WTC11 (cell line): ENCODE measurements at regions not wholly inside any gene's neighbourhood (a gene's known extent, or its start where the extent isn't known, plus 50 kb on each side); places are given as distances from the start of the nearest gene placed in this dataset.

ENCODE experiments used
- ATAC-seq: fragments of 200-7000 bp; cut with Tn5 transposase; 2 replicates; pipeline ENCODE4 v1.10.0; 2021; ENCODE audit warnings: mild to moderate bottlenecking, moderate library complexity
- CTCF ChIA-PET: fragments of 300-600 bp; sonication (Branson Sonifier 250); formaldehyde crosslinking; loops from one replicate; lab custom pipeline; 2021; ENCODE audit warnings: antibody characterized with exemption; lab: Charles Lee
- POLR2A ChIA-PET: fragments of 350-600 bp; sonication (Branson Sonifier 250); formaldehyde crosslinking; loops from one replicate; lab custom pipeline; 2021; ENCODE audit warnings: antibody characterized with exemption; lab: Charles Lee
- DNase-seq: peaks from one replicate; pipeline ENCODE4 v3.0.0; 2021; ENCODE audit warnings: low spot score
- H3K27ac Mint-ChIP-seq: 2 replicates; pipeline ENCODE4 v1.8.0; 2021; ENCODE audit warnings: mixed read lengths
- H3K27me3 Mint-ChIP-seq: 2 replicates; pipeline ENCODE4 v1.8.0; 2021; ENCODE audit warnings: low read depth, mild to moderate bottlenecking, moderate library complexity, mixed read lengths
- H3K36me3 Mint-ChIP-seq: 2 replicates; pipeline ENCODE4 v1.8.0; 2021; ENCODE audit warnings: mixed read lengths
- H3K4me1 Mint-ChIP-seq: 2 replicates; pipeline ENCODE4 v1.8.0; 2022; ENCODE audit warnings: mixed read lengths
- H3K4me3 Mint-ChIP-seq: 2 replicates; pipeline ENCODE4 v1.8.0; 2021; ENCODE audit warnings: mild to moderate bottlenecking, moderate library complexity, mixed read lengths
- H3K9me3 Mint-ChIP-seq: 2 replicates; pipeline ENCODE4 v1.8.0; 2021; ENCODE audit warnings: mixed read lengths
- CBFB ChIP-seq: sonication (generic); formaldehyde crosslinking; IDR thresholded peaks from 2 replicates; pipeline ENCODE4 v1.8.1; 2022; ENCODE audit warnings: mild to moderate bottlenecking, low read depth, missing genetic modification reagents
- ELF4 ChIP-seq: sonication (generic); formaldehyde crosslinking; IDR thresholded peaks from 2 replicates; pipeline ENCODE4 v1.8.1; 2022; ENCODE audit warnings: low read depth, mild to moderate bottlenecking, moderate library complexity, missing genetic modification reagents
- ERG ChIP-seq: fragments of 250-450 bp; sonication (Bioruptor Pico); IDR thresholded peaks from 2 replicates; pipeline ENCODE4 v1.8.0; 2021; ENCODE audit warnings: mild to moderate bottlenecking
- FOXP4 ChIP-seq: sonication (generic); formaldehyde crosslinking; IDR thresholded peaks from 2 replicates; pipeline ENCODE4 v1.8.0; 2022; ENCODE audit warnings: mild to moderate bottlenecking, missing genetic modification reagents
- HMGA2 ChIP-seq: fragments of 250-450 bp; sonication (Bioruptor Pico); IDR thresholded peaks from 2 replicates; pipeline ENCODE4 v1.4.0; 2021; ENCODE audit warnings: mild to moderate bottlenecking, moderate library complexity
- KAT7 ChIP-seq: sonication (generic); formaldehyde crosslinking; IDR thresholded peaks from 2 replicates; pipeline ENCODE4 v1.8.1; 2023; ENCODE audit warnings: missing genetic modification reagents, mild to moderate bottlenecking, borderline replicate concordance
- NR2C2 ChIP-seq: sonication (generic); formaldehyde crosslinking; IDR thresholded peaks from 2 replicates; pipeline ENCODE4 v1.8.0; 2022; ENCODE audit warnings: mild to moderate bottlenecking, missing genetic modification reagents
- RELA ChIP-seq: sonication (generic); formaldehyde crosslinking; IDR thresholded peaks from 2 replicates; pipeline ENCODE4 v1.8.1; 2022; ENCODE audit warnings: missing genetic modification reagents, mild to moderate bottlenecking, borderline replicate concordance
- SMAD4 ChIP-seq: sonication (generic); formaldehyde crosslinking; IDR thresholded peaks from 2 replicates; pipeline ENCODE4 v1.8.0; 2022; ENCODE audit warnings: mild to moderate bottlenecking, missing genetic modification reagents
- SOX15 ChIP-seq: fragments of 250-450 bp; sonication (Bioruptor Pico); IDR thresholded peaks from 2 replicates; pipeline ENCODE4 v1.9.0; 2021; ENCODE audit warnings: mild to moderate bottlenecking
- STAT6 ChIP-seq: sonication (generic); formaldehyde crosslinking; conservative IDR thresholded peaks from 2 replicates; pipeline ENCODE4 v1.8.1; 2023; ENCODE audit warnings: mild to moderate bottlenecking, low read depth, missing genetic modification reagents, moderate library complexity
- TCF7 ChIP-seq: sonication (generic); formaldehyde crosslinking; IDR thresholded peaks from 2 replicates; pipeline ENCODE4 v1.8.0; 2022; ENCODE audit warnings: mild to moderate bottlenecking, low read depth, missing genetic modification reagents, moderate library complexity
- ZBTB21 ChIP-seq: sonication (generic); formaldehyde crosslinking; IDR thresholded peaks from 2 replicates; pipeline ENCODE4 v1.8.1; 2023; ENCODE audit warnings: mild to moderate bottlenecking, missing genetic modification reagents, borderline replicate concordance
- ZBTB43 ChIP-seq: sonication (generic); formaldehyde crosslinking; IDR thresholded peaks from 2 replicates; pipeline ENCODE4 v1.8.1; 2023; ENCODE audit warnings: mild to moderate bottlenecking, missing genetic modification reagents
- ZNF219 ChIP-seq: sonication (generic); formaldehyde crosslinking; IDR thresholded peaks from 2 replicates; pipeline ENCODE4 v1.8.0; 2023; ENCODE audit warnings: missing genetic modification reagents, mild to moderate bottlenecking, borderline replicate concordance
- ZNF263 ChIP-seq: sonication (generic); formaldehyde crosslinking; IDR thresholded peaks from 2 replicates; pipeline ENCODE4 v1.8.1; 2022; ENCODE audit warnings: low read depth, mild to moderate bottlenecking, moderate library complexity, missing genetic modification reagents
- ZNF317 ChIP-seq: sonication (generic); formaldehyde crosslinking; IDR thresholded peaks from 2 replicates; pipeline ENCODE4 v1.8.1; 2023; ENCODE audit warnings: low read depth, mild to moderate bottlenecking, moderate library complexity, missing genetic modification reagents, borderline replicate concordance
- ZNF512 ChIP-seq: sonication (generic); formaldehyde crosslinking; IDR thresholded peaks from 2 replicates; pipeline ENCODE4 v1.8.1; 2022; ENCODE audit warnings: missing genetic modification reagents, borderline replicate concordance

- Mint-ChIP-seq H3K4me1 (peaks cover 5% of the 10 kb centered on the region; the same call in 1 of the 2 replicates), H3K9me3 (peaks cover 3% of the 10 kb centered on the region; the same call in 1 of the 2 replicates)
- no peak for DNase-seq
- ATAC-seq = no peak
- TF ChIP-seq FOXP4 (CRISPR knock-in tag) (no peak), HMGA2 (CRISPR knock-in tag) (peak; percentile 87), ZBTB43 (CRISPR knock-in tag) (no peak), KAT7 (CRISPR knock-in tag) (no peak), SMAD4 (CRISPR knock-in tag) (no peak)
- TF ChIP-seq, all 79 proteins: peak for 1
- Mint-ChIP-seq H3K4me3 (no peak overlapping the region), H3K27me3 (no peaks in the 10 kb centered on the region), H3K36me3 (no peaks in the 10 kb centered on the region), H3K27ac (no peak overlapping the region)
- ChIA-PET CTCF (no interaction called here), POLR2A (interaction anchor here (0.6 kb wide), 1 partner anchor 116 kb away, joined by 3 read pairs; no protein-coding TSS in a partner anchor)
Observed at GRCh38 chr7:136069840-136070529, 92.8 kb upstream of the MTPN start.

GRCh38 chr7:136067277-136067676, 90.1 kb upstream of the MTPN start:
- no peak overlapping the region for H3K4me3 Mint-ChIP-seq
- H3K4me1 Mint-ChIP-seq = peaks cover 7% of the 10 kb centered on the region; the same call in 1 of the 2 replicates
- DNase-seq (no peak), ATAC-seq (no peak)
- CTCF ChIA-PET = no interaction called here
- H3K27ac Mint-ChIP-seq = no peak overlapping the region
- POLR2A ChIA-PET = no interaction called here
- no peaks in the 10 kb centered on the region for H3K27me3 Mint-ChIP-seq
- no peaks in the 10 kb centered on the region for H3K36me3 Mint-ChIP-seq
- H3K9me3 Mint-ChIP-seq = peaks cover 3% of the 10 kb centered on the region; the same call in 1 of the 2 replicates
- TF ChIP-seq SMAD4 (CRISPR knock-in tag) (no peak), ERG (CRISPR knock-in tag) (no peak), ZBTB21 (no peak), RELA (CRISPR knock-in tag) (no peak), CBFB (CRISPR knock-in tag) (no peak), STAT6 (CRISPR knock-in tag) (no peak), KAT7 (CRISPR knock-in tag) (no peak)
- TF ChIP-seq, all 79 proteins: peak for 0

GRCh38 chr7:136066304-136067143, 89.4 kb upstream of the MTPN start:
- CTCF ChIA-PET = no interaction called here
- Mint-ChIP-seq H3K36me3 (no peaks in the 10 kb centered on the region), H3K27me3 (no peaks in the 10 kb centered on the region), H3K4me3 (no peak overlapping the region), H3K27ac (no peak overlapping the region), H3K9me3 (peaks cover 3% of the 10 kb centered on the region; the same call in 1 of the 2 replicates), H3K4me1 (peaks cover 12% of the 10 kb centered on the region)
- POLR2A ChIA-PET = no interaction called here
- ATAC-seq = no peak
- DNase-seq = no peak
- TF ChIP-seq ELF4 (CRISPR knock-in tag) = no peak
- TF ChIP-seq FOXP4 (CRISPR knock-in tag) = no peak
- TF ChIP-seq TCF7 (CRISPR knock-in tag) = no peak
- no peak for TF ChIP-seq ZNF219 (CRISPR knock-in tag)
- no peak for TF ChIP-seq ZNF263 (CRISPR knock-in tag)
- no peak for TF ChIP-seq ZNF512 (CRISPR knock-in tag)
- no peak for TF ChIP-seq ZNF317
- TF ChIP-seq SOX15 (CRISPR knock-in tag) = no peak
- no peak for TF ChIP-seq NR2C2
